Activated naive CD4-positive, alpha-beta T cell treated with anti-CD3 and anti-CD28 coated beads for 36 hours (primary cell): ENCODE measurements at regions not wholly inside any gene's neighbourhood (a gene's known extent, or its start where the extent isn't known, plus 50 kb on each side); places are given as distances from the start of the nearest gene placed in this dataset.
A peak's percentile ranks its signal among the peaks of the same experiment; 100 is the strongest.

Experiments used
- CTCF ChIA-PET: fragments of 350-600 bp; sonication (Branson Sonifier 250); formaldehyde crosslinking; loops from one replicate; lab custom pipeline; 2021; ENCODE audit warnings: antibody characterized with exemption; lab: Charles Lee
- DNase-seq: peaks from one replicate; pipeline ENCODE4 v3.0.0-alpha.2; 2020
- H3K27ac Mint-ChIP-seq: one replicate; pipeline ENCODE4 v1.8.0; 2021; ENCODE audit warnings: mild to moderate bottlenecking, mixed read lengths
- H3K27me3 Mint-ChIP-seq: one replicate; pipeline ENCODE4 v1.8.0; 2021; ENCODE audit warnings: low read depth, mixed read lengths
- H3K36me3 Mint-ChIP-seq: one replicate; pipeline ENCODE4 v1.8.0; 2021; ENCODE audit warnings: low read depth, mixed read lengths
- H3K4me1 Mint-ChIP-seq: one replicate; pipeline ENCODE4 v1.8.0; 2021; ENCODE audit warnings: low read depth, mixed read lengths
- H3K4me3 Mint-ChIP-seq: one replicate; pipeline ENCODE4 v1.8.0; 2021; ENCODE audit warnings: mild to moderate bottlenecking, moderate library complexity, mixed read lengths
- H3K9me3 Mint-ChIP-seq: one replicate; pipeline ENCODE4 v1.8.0; 2021; ENCODE audit warnings: mixed read lengths
- intact Hi-C: fragments of 100-400 bp; cut with micrococcal nuclease; formaldehyde crosslinking; loops from one replicate; pipeline ENCODE4 v1.15.1; 2023

GRCh38 chr9:95643619-95644018 lies 126.8 kb upstream of the PTCH1 start:
- Mint-ChIP-seq H3K4me3 (no peak overlapping the region), H3K36me3 (no peaks in the 10 kb centered on the region), H3K27ac (no peak overlapping the region), H3K4me1 (no peaks in the 10 kb centered on the region), H3K9me3 (no peaks in the 10 kb centered on the region), H3K27me3 (peaks cover 5% of the 10 kb centered on the region)
- CTCF ChIA-PET, result no interaction called here
- DNase-seq, result no peak
- intact Hi-C loops, result no loop called here

- no peak for DNase-seq
- H3K9me3 Mint-ChIP-seq, result no peaks in the 10 kb centered on the region
- H3K36me3 Mint-ChIP-seq, result no peaks in the 10 kb centered on the region
- H3K27ac Mint-ChIP-seq, result no peak overlapping the region
- intact Hi-C loops, result no loop called here
- no peaks in the 10 kb centered on the region for H3K4me1 Mint-ChIP-seq
- H3K4me3 Mint-ChIP-seq, result no peak overlapping the region
- CTCF ChIA-PET, result no interaction called here
- peaks cover 5% of the 10 kb centered on the region for H3K27me3 Mint-ChIP-seq
These were observed 125.4 kb upstream of the PTCH1 start for GRCh38 chr9:95642189-95642588.

- Mint-ChIP-seq H3K36me3 (no peaks in the 10 kb centered on the region), H3K4me3 (no peak overlapping the region), H3K9me3 (no peaks in the 10 kb centered on the region), H3K27me3 (peaks cover 5% of the 10 kb centered on the region), H3K4me1 (no peaks in the 10 kb centered on the region), H3K27ac (no peak overlapping the region)
- intact Hi-C loops, result no loop called here
- DNase-seq, result peak; percentile 20
- CTCF ChIA-PET, result no interaction called here
These were observed 124.8 kb upstream of the PTCH1 start for GRCh38 chr9:95641586-95641985.

GRCh38 chr9:95640336-95640735 lies 123.6 kb upstream of the PTCH1 start:
- CTCF ChIA-PET, result no interaction called here
- Mint-ChIP-seq H3K36me3 (no peaks in the 10 kb centered on the region), H3K27ac (no peak overlapping the region), H3K4me1 (no peaks in the 10 kb centered on the region), H3K4me3 (no peak overlapping the region), H3K9me3 (no peaks in the 10 kb centered on the region), H3K27me3 (peaks cover 5% of the 10 kb centered on the region)
- intact Hi-C loops, result no loop called here
- DNase-seq, result no peak

GRCh38 chr9:95635986-95636671 lies 119.4 kb upstream of the PTCH1 start:
- intact Hi-C loops, result no loop called here
- Mint-ChIP-seq H3K27ac (no peak overlapping the region), H3K36me3 (no peaks in the 10 kb centered on the region), H3K27me3 (peaks cover 5% of the 10 kb centered on the region), H3K4me3 (no peak overlapping the region), H3K9me3 (no peaks in the 10 kb centered on the region), H3K4me1 (no peaks in the 10 kb centered on the region)
- no peak for DNase-seq
- CTCF ChIA-PET, result no interaction called here

GRCh38 chr9:95634536-95634935 lies 117.8 kb upstream of the PTCH1 start:
- no peak overlapping the region for H3K4me3 Mint-ChIP-seq
- DNase-seq, result no peak
- CTCF ChIA-PET, result no interaction called here
- no peak overlapping the region for H3K27ac Mint-ChIP-seq
- H3K9me3 Mint-ChIP-seq, result no peaks in the 10 kb centered on the region
- no peaks in the 10 kb centered on the region for H3K4me1 Mint-ChIP-seq
- intact Hi-C loops, result no loop called here
- H3K36me3 Mint-ChIP-seq, result no peaks in the 10 kb centered on the region
- no peaks in the 10 kb centered on the region for H3K27me3 Mint-ChIP-seq

GRCh38 chr9:95634114-95634513 lies 117.3 kb upstream of the PTCH1 start:
- H3K27me3 Mint-ChIP-seq, result no peaks in the 10 kb centered on the region
- H3K9me3 Mint-ChIP-seq, result no peaks in the 10 kb centered on the region
- CTCF ChIA-PET, result no interaction called here
- H3K4me3 Mint-ChIP-seq, result no peak overlapping the region
- H3K27ac Mint-ChIP-seq, result no peak overlapping the region
- H3K36me3 Mint-ChIP-seq, result no peaks in the 10 kb centered on the region
- intact Hi-C loops, result no loop called here
- H3K4me1 Mint-ChIP-seq, result no peaks in the 10 kb centered on the region
- no peak for DNase-seq

- peaks cover 5% of the 10 kb centered on the region for H3K36me3 Mint-ChIP-seq
- CTCF ChIA-PET, result interaction anchor here (1.1 kb wide), 1 partner anchor 116 kb away, joined by 3 read pairs; no protein-coding TSS in a partner anchor
- no peak overlapping the region for H3K4me3 Mint-ChIP-seq
- no peaks in the 10 kb centered on the region for H3K27me3 Mint-ChIP-seq
- peaks cover 14% of the 10 kb centered on the region for H3K9me3 Mint-ChIP-seq
- DNase-seq, result no peak
- H3K4me1 Mint-ChIP-seq, result peaks cover 25% of the 10 kb centered on the region
- intact Hi-C loops, result loop anchor here (5.0 kb wide), 1 partner anchor 122 kb away; no protein-coding TSS in a partner anchor
- H3K27ac Mint-ChIP-seq, result no peak overlapping the region
These were observed 112.8 kb upstream of the PTCH1 start for GRCh38 chr9:95629585-95629984.

- CTCF ChIA-PET, result no interaction called here
- H3K27ac Mint-ChIP-seq, result peak overlapping the region; percentile 97
- H3K4me1 Mint-ChIP-seq, result peaks cover 31% of the 10 kb centered on the region
- H3K4me3 Mint-ChIP-seq, result no peak overlapping the region
- peaks cover 5% of the 10 kb centered on the region for H3K36me3 Mint-ChIP-seq
- H3K9me3 Mint-ChIP-seq, result peaks cover 14% of the 10 kb centered on the region
- no peak for DNase-seq
- intact Hi-C loops, result loop anchor here (1.0 to 5.0 kb wide), 5 partner anchors 96 to 387 kb away; partner anchors contain the start of gene ERCC6L2
- H3K27me3 Mint-ChIP-seq, result no peaks in the 10 kb centered on the region
These were observed 111.0 kb upstream of the PTCH1 start for GRCh38 chr9:95627802-95628201.

GRCh38 chr9:95626885-95627558 lies 110.3 kb upstream of the PTCH1 start:
- intact Hi-C loops, result loop anchor here (1.0 to 5.0 kb wide), 5 partner anchors 97 to 388 kb away; partner anchors contain the start of gene ERCC6L2
- CTCF ChIA-PET, result no interaction called here
- peaks cover 31% of the 10 kb centered on the region for H3K4me1 Mint-ChIP-seq
- H3K27ac Mint-ChIP-seq, result peak overlapping the region; percentile 97
- H3K9me3 Mint-ChIP-seq, result peaks cover 14% of the 10 kb centered on the region
- peaks cover 5% of the 10 kb centered on the region for H3K36me3 Mint-ChIP-seq
- no peaks in the 10 kb centered on the region for H3K27me3 Mint-ChIP-seq
- H3K4me3 Mint-ChIP-seq, result no peak overlapping the region
- DNase-seq, result peak; percentile 91

GRCh38 chr9:95626341-95626740 lies 109.6 kb upstream of the PTCH1 start:
- Mint-ChIP-seq H3K36me3 (peaks cover 5% of the 10 kb centered on the region), H3K4me3 (no peak overlapping the region), H3K4me1 (peaks cover 31% of the 10 kb centered on the region), H3K9me3 (peaks cover 14% of the 10 kb centered on the region), H3K27me3 (no peaks in the 10 kb centered on the region), H3K27ac (peak overlapping the region; percentile 97)
- CTCF ChIA-PET, result no interaction called here
- no peak for DNase-seq
- intact Hi-C loops, result loop anchor here (2.0 to 5.0 kb wide), 2 partner anchors 119 to 388 kb away; no protein-coding TSS in a partner anchor

GRCh38 chr9:95623640-95624039 lies 106.9 kb upstream of the PTCH1 start:
- Mint-ChIP-seq H3K9me3 (peaks cover 14% of the 10 kb centered on the region), H3K4me3 (no peak overlapping the region), H3K4me1 (peaks cover 31% of the 10 kb centered on the region), H3K36me3 (peaks cover 5% of the 10 kb centered on the region), H3K27ac (no peak overlapping the region), H3K27me3 (no peaks in the 10 kb centered on the region)
- DNase-seq, result no peak
- intact Hi-C loops, result no loop called here
- CTCF ChIA-PET, result interaction anchor here (1.0 kb wide), 1 partner anchor 84 kb away, joined by 3 read pairs; no protein-coding TSS in a partner anchor

- Mint-ChIP-seq H3K4me1 (peaks cover 9% of the 10 kb centered on the region), H3K9me3 (peaks cover 2% of the 10 kb centered on the region), H3K4me3 (no peak overlapping the region), H3K27ac (no peak overlapping the region), H3K27me3 (no peaks in the 10 kb centered on the region), H3K36me3 (no peaks in the 10 kb centered on the region)
- no peak for DNase-seq
- CTCF ChIA-PET, result no interaction called here
- intact Hi-C loops, result no loop called here
These were observed 104.0 kb upstream of the PTCH1 start for GRCh38 chr9:95620722-95621121.
